Erythroblast (primary cell): ENCODE measurements at regions not wholly inside any gene's neighbourhood (a gene's known extent, or its start where the extent isn't known, plus 50 kb on each side); places are given as distances from the start of the nearest gene placed in this dataset.

ENCODE experiments used
- GATA1 ChIP-seq: IDR thresholded peaks from 2 replicates; pipeline ENCODE4 v1.6.1; 2011; ENCODE audit warnings: low read depth, mild to moderate bottlenecking, control low read depth, low read length, moderate library complexity
- POLR2A ChIP-seq: IDR thresholded peaks from 2 replicates; pipeline ENCODE4 v1.6.1; 2011; ENCODE audit warnings: mild to moderate bottlenecking, low read length

DNA sequence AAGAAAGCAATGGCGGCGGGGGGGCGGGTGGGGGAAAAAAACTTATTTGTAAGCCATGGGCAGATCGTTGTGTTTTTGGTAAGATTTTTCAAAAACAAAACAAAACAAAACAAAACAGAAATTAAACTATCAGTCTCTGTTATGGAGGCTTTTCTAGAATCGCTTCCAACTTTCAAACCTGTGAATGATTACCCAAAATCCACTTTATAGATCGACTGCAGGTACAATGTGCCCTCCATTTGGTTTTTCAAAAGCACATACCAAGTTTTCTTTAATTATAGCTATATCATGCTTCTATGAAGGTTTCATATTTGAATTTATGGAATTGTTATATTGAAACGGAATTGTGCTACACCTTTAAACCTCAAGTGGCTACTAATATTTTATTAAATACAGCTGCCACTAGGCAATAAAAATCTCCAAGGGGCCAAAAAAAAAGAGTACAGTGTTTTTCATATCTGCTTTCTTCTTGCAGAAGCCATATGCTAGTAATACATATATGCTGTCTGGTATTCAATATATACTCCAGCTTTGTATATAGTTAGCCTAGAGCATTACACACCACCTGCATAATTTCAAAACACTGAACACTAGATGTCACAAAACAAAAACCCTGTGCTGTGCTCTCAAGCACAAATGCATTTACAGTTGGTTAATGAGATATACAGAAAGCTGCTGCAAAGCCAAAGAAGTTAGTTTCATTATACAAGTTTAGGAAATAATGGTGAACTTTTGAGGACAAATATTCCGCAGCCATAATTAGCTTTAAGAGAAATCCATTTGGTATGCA is 683.8 kb upstream of the NR2F2 start:
- TF ChIP-seq POLR2A (no peak), GATA1 (no peak)
